HG03159 (cell line): ENCODE measurements at regions not wholly inside any gene's neighbourhood (a gene's known extent, or its start where the extent isn't known, plus 50 kb on each side); places are given as distances from the start of the nearest gene placed in this dataset.
"Not testable (repeated sequence)": the region's sequence is repeated elsewhere in the genome, so short reads cannot be mapped to it uniquely, and the experiment has no call there.

Experiments used
- ATAC-seq: cut with Tn5 transposase; IDR thresholded peaks from one replicate; pipeline ENCODE4 v1.9.1; 2021; ENCODE audit warnings: mild to moderate bottlenecking, moderate library complexity; ENCODE audit not compliant: unreplicated experiment

DNA sequence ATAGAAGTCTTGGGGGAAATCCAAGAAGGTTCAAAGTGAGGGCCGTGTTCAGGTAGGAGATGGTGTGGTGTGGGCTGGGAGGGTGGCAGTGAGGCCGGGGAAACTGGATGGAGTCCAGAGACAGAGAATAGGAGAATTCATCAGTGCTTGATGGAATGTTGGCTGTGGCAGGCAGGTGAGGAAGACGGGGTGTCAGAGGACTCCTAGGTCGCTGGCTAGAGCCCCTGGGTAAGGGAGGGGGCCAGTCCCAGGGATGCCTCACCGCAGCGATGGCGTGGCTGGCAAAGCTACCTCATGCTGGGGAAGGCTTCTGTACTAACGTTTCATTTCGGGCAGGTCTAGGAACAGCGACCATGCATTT, 373.0 kb downstream of the RPS24 start:
- no peak for ATAC-seq

DNA sequence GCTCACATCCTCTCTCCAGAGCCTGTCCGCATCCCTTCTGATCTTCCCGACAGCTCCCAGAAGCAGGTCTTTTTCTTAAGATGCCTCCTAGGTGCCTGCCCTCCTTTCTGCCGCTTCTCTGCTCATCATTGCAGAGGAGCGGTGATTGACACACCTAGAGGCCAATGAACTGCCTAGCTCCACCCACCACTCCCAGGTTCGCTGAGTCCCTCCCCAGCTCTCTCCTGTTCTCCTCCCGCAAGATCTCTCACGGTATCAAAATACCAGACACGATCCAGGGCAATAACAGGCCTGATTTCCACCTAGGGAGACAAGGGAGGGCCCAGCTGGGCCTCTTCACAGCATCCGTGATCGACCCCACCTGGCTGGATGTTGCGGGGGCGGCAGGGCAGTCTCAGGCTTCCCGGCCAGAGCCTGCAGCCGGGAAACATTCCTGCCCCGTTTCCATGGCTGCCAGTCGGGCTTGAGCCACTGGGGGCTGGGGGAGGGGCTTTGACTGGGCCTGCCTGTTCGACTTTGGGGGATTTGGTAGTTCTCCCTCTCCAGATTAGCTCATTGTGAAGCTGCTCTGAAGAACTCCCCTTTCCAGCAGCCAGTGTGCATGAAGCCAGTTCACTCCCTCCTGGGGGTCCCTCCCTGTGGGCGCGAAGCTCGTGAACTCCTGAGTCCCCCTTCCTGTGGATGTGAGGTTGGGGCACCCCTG, 373.5 kb downstream of the RPS24 start:
- peak; percentile 59 for ATAC-seq

DNA sequence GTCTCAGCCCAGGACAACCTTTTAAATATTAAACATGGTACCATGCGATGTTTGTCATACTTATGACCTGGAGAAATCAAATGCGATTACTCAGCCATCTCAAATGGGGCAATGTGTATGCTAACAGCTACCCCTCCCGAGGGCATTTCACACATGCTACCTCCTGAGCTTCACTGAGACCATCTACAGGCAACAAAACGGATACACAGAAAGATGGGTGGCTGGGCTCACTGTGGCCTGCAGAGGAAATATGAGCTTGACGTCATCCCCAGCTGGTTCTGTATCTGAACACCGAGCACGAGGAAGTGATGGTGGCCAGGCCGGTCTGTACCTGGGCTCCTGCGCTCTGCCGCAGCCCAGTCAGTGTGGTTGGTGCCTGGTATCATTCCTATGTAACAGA, 374.3 kb downstream of the RPS24 start:
- no peak for ATAC-seq

DNA sequence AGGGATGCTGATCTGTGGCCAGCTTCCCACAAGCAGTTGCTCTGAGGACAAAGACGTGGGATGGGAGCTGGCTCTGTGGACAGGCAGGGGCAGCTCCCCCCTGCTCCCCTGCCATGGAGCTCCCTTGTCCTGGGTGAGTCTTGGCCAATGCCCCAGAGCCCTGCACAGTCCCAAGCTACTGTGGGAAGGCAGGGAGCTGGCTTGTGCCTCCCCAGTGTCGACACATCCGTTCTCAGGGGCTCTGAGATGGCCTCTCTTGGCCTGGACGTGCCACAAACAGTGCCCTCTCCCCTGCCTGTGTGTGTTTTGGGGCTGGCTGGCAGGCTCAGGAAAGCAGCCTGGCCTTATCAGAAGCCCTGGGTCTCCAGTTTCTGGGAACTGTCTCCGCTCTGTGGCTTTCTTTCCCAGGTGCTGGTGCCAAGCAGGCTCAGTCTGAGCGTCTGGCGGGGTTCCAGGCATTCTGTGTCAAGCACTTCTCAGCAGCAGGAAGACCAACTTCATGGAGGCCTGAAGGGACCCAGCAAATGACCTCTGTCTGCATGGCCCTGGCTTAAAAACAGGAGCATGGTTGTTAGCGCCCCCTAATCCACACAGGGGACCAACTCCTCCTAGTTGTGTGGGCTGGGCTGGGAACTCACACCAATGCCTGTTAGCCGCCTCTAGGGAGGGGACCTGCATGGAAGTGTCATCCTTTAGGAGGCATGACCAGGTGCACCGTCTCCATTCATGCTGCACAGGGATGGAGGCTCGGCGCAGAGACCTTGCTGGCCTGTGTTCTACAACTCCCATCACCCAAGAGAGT, 375.2 kb downstream of the RPS24 start:
- ATAC-seq: no peak

DNA sequence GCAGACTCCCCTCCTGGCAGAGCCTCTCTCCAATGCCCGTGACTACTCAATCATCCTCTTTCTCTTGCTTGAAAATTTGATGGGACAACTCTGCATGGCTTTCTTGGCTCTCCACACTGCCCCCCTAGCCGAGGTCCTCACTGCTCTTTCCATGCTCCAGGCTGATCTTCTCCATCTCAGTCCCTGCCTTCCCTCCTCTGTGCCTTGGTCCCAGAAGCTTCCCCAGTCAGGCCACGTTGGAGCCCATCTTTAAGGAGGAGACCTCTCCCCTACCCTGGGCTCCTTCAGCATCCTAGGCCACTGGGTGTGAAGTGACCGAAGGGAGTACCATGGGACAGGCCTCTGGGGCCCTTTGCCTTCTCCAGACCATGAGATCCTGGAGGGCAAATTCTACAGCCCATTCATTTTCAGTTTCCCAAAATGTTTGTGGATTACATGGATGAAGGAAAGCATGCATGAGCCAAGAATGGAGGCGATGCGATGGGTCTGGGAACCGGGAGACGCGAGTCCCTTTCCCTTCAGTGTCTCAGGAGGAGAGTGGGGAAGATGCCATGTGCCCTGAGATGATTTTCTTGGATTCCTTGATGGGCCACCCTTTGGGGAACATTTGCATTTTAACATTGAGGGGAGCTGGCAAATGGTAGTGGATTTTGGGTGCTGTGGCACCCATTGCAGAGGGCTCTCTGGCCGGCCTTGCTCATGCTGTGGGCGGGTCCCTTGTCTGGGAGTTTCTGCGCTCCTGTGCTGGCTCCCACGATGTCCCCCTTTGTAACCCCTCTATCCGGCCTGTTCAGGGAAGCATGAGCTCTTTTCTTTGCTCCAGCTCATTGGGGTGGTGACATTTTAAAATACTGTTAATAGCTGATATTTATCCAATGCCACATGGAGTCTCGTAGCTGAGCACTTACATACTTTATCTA, 376.6 kb downstream of the RPS24 start:
- ATAC-seq: no peak

DNA sequence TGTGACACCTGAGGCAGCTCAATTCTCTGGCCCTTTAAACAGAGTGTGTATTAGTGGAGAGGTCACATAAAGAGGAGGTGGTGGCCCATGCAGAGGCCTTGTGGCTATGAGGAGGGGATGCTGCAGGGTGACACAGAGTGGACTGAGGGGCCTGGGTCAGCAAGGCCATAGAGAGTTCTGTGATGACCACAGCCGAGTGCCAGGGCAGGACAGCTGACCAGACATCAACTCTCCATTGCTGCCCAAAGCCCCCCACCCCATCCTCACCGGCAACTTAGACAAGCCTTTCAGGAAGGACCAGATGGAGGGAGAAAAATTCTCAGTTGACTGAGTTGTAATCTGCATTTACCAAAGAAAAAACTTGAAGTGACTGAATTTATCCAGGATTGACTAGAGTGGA, 378.1 kb downstream of the RPS24 start:
- ATAC-seq: no peak

DNA sequence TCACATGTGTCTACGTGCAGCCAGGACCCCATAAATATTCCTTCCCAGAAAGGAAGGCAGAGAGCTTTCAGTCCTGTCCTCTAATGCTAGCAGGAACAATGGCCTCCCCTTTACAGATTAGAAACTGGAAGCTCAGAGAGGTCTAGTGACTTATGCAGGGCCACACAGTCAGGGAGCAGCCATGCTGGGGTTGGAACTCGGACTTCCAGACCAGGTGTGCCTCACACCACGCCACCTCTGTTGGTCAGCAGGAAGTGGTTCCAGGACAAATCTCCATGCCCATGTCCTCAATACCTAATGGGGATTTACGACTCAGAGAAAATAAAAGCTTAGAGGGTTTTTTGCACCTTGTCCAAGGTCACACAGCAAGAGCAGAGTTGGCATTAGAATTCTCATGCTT, 378.9 kb downstream of the RPS24 start:
- no peak for ATAC-seq

DNA sequence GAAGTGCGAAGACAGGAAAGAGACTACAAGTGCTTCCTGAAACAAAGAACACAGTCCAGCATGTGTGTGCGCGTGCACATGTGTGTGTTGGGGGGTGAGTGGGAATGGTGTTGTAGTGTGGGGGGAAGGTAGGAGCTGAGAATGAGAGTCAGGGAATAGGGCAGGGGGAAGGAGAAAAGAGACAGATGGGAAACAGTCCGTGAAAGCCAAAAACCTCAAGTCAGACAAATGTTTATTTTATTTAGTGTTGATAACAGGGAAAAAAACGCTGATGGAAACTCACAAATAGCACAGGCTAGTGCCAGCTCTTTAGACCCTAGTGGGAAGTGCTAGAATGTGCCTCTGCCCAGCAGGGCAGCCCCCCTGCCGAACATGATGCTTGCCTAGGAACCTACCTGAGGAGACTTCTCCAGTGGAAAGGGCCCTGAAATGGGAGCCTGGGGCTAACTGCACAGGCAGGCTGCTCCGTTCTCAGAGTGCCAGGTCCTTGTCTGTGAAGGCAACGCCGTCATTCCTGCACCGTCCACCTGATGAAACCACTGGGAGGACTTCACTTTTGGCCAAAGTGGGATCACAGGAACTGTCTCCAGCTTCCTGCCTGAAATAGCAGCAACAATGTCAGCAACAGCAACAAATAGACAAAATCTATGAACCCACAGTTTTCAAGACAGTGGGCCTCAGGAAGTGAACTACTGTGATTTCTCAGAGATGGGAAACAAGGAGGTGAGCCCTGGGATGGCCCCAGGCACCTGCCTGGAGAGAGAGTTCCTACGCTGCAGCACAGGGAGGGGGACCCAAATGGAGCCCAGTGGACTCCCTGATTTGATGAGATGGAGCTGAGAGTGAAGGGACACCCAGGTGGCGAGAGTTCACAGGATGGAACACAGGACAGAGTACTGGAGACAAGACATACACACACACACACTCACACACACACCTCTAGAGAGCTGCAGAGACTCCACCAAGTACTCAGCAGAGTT, 379.7 kb downstream of the RPS24 start:
- no peak for ATAC-seq

DNA sequence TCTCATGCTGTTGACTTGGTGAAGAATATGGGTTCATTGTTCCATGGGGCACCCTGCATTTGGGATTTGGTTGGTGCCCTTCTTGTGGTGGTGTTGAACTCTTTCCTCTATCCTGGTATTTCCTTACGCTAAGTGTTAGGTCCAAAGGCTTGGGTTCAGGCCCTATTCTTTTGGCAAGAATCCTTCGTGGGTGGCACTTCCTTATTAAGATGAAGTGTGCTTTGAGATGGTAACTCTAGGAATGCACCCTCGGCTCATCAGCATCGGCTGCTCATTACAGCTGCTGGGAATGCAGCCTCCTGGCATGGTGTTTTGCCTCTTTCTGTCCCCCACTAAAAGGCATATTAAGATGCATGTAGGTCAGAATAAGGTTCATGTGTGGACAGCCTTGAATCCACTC, 380.7 kb downstream of the RPS24 start:
- ATAC-seq: no peak

DNA sequence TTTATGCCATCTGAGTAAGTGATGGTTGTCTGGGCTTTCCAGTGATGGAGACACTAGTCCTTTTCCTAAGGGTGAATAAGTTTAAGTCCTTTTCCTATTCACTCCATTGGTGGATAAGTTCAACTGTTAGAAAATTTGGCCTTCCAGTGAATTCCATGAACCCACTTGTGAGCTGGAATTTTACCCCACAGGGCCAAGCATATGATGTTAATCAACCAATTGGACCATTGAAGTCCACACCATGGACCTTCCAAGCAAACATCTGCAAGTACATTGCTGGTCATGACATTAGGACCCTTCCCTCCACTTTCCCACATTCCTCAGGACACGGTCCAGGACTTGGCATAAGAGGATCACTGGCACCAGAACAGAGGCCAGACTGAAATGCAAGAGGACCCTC, 381.4 kb downstream of the RPS24 start:
- no peak for ATAC-seq

DNA sequence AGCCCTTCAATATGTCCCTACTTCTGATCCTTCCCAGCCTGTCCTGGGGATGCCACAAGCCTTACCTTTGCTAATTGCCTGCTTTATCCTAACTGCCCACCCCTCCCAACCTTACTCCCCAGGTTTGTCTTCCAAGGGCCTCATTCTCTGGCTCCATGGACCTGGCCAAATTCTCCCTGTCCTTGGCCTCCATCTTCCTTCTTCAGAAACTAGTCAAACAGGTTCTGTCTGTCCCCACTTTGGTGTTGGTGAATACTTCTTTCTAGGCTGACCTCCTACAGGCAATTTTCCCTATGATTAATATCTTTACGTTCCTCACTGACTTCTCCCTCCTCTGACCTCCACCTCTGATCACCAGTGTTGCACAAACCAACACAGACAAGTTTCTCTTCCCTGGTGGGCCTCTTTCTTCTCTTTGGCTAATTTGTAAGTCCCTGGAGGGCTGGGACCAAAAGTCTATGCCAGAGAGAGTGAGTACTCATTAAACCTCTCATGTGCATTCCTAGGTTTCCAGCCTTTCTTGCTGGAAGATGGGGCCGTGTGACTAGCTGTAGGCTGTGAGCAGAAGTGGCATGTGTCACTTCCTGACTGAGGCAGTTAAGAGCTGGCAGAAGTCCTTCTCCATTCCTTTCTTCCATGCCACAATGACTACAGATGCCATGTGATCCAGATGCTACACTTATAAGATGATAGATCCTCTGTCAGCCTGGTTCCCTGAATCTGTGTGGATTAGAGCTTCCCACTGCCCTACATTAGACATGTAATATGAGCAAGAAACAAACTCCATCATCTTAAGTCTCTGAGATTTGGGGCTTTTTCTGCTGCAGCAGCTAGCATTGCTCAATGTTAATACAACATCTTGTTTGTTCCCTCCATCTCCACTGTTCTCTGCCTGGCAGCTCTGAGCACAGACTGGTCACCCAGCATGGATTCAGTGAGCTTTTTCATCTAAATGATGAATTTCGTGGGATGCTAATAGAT, 382.7 kb downstream of the RPS24 start:
- no peak for ATAC-seq

DNA sequence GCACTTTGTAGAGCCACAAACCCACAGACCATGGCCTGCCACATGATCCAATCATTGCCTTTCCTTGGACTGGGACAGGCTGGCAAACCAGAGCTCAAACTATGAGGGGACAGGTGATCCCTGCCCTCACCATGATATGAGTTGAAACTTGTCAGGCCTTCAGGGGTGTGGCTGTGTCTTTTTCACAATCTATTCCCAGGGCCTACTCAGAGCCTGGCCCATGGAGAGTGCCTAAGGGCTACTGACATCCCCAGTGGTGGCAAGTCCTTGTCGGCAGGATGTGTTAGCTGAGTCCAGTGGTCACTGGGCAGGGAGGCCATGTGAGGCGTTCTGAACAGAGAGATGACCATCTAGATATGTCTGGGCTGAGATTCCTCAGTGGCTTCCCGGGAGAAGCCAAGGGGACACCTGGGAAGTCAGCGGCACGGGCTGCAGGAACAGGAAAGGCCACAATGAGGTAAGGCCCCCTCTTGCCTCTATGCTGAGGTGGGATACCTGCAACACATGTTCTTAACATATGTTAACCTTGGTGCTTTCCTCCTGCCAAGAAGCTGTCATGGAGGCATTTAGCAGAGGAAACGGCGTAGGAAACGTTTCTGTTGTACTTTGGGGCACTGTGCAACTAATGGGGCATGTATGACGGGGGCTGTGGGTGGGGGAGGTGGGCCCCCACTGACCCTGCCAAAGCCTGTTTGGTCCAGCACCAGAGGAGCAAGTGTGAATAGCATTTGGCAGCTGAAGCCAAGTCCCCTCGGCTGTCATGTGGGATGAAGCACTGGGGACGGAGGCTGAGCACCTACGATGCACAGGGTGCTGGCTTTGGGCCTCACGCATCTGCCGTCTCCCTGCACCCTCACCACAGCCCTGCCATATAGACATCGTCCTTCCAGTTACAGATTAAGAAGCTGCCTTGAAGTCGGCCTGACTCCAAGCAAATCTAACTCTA, 384.0 kb downstream of the RPS24 start:
- no peak for ATAC-seq

DNA sequence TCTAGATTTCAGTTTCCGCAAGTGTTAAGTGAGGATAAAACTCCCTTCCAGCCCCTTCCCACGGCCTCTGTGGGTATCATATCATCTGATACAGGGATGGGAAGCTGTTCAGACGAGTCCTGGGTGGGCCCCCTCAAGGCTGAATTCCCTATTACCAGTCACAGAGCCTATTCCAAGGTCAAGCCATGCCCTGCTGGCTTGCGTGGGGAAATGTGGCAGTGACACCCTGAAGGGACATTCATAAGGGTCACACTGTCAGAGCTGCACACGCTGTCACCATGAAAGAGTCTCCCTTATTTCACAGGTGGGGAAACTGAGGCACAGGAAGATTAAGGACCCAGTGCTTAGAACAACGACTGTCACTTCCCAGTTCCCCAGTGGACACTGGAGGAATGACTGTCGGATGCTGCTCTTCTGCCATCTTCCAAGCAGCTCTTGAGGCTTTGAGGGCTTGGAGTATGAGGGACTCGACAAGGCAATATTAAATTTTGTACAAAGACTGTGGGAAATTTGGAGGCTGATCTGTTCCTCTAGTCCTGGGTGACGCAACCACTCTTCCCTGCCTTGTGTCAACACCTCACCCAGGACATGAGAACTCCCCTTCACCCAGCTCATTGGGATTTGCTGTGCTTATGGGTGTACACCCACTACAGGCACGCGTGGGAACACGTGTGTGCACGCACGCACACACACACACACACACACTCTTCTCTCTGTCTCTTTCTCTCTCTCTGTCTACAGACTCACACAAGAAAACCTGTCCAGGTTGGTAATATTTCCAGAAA, 386.0 kb downstream of the RPS24 start:
- no peak for ATAC-seq

DNA sequence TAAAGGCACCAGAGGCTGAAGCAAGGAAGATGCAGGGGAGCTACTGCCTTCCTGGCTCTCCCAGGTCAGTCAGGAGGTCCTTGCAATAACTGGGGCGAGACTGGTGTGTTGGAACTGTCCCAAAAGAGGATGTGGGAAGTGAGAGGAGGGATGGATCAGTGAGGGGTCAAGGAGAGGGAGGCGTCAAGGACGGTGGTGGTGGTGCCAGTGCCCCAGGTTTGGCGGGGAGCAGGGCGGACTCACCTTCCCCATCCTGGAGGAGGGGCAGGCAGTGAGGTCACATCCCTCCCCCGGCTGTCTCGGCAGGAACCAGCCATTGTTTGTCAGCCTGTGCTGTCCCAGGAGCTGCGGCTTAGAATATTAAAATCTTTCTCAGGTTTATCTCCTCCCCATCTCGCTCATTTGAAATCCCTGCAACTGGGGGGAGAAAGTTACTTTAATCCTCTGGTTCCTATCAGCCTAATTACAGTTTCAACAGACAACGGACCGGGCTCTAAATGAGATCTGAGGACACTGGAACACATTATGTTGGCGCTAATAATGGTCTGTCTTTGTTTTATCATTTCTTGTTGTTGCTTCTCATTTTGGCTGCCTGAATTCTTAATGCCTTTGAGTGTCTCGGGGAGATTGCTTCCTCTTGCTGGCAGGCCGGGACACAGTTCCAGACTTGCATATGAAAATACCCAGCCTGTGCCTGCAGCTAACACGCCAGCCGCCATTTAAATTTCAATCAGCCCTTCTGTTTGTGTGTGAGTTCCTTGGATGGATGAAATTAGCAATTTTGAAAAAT, 387.5 kb downstream of the RPS24 start:
- no peak for ATAC-seq

DNA sequence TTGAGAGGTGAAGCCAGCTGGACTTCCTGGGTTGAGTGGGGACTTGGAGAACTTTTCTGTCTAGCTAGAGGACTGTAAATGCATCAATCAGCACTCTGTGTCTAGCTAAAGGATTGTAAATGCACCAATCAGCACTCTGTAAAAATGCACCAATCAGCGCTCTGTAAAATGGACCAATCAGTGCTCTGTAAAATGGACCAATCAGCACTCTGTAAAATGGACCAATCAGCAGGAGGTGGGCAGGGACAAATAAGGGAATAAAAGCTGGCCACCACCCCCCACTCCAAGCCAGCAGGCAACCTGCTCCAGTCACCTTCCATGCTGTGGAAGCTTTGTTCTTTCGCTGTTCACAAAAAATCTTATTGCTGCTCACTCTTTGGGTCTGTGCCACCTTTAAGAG, 390.4 kb downstream of the RPS24 start:
- ATAC-seq: not testable (repeated sequence)

DNA sequence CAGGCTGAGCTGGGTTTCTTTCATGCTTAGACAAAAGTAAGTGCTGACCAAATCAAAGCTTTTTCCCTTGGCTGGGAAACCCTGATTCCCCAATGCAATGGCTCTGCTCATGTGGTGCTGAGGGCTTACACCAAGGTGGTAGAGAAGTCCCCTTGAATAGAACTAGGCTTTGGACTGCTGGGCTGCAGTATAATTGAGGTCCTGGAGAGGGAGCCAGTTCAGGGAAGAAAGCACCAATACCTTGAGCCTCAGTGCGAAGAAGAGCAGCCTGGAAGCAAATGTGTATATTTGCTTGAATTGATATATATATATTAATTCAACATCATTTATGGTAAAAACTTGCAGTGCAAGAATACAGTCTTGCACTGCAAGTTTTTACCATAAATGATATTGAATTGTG, 391.1 kb downstream of the RPS24 start:
- ATAC-seq: no peak

DNA sequence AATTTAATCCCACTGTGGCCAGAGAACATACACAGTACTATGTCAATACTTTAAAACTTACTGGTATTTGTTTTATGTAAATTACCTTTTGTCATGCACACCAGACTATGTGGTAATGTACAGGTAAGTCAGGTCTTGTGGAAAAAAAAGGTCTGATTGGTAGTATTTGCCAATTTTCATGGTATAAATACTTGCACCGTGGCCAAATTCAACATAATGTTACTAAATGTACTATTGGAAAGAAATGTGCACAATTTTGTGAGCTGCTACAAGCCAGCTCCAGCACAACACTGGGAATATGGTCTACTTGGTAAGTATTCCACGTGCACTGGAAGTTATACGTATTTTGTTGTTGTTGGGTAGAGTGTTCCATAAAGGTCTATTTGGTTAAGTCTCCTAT, 392.5 kb downstream of the RPS24 start:
- ATAC-seq: no peak
